ENCODE measurements at regions not wholly inside any gene's neighbourhood (a gene's known extent, or its start where the extent isn't known, plus 50 kb on each side); places are given as distances from the start of the nearest gene placed in this dataset.

- H3K9me3 ChIP-seq: no peaks in the 10 kb centered on the region
- intact Hi-C loops (cut with DNase I; ENCODE audit: low total_unique reads): no loop called here
- H3K4me3 ChIP-seq: no peak overlapping the region
- peaks cover 0 to 10% (median 0%) of the 10 kb centered on the region in 7 donors for H3K27me3 ChIP-seq (replicated peaks in 1 of 7)
- H3K4me1 ChIP-seq: peaks cover 0 to 7% (median 0%) of the 10 kb centered on the region in 6 donors
- no peaks in the 10 kb centered on the region for H3K36me3 ChIP-seq
- no peak for DNase-seq
- no peak overlapping the region for H3K27ac ChIP-seq
- WGBS, 5 donors: 87 to 93% (median 90%) methylated on average over 5 of the region's 5 CpGs
- TF ChIP-seq POLR2A (IDR thresholded peaks at IDR 0.05) (no peak), POLR2AphosphoS5 (IDR thresholded peaks at IDR 0.05) (no peak)
- TF ChIP-seq, protein P1, sequence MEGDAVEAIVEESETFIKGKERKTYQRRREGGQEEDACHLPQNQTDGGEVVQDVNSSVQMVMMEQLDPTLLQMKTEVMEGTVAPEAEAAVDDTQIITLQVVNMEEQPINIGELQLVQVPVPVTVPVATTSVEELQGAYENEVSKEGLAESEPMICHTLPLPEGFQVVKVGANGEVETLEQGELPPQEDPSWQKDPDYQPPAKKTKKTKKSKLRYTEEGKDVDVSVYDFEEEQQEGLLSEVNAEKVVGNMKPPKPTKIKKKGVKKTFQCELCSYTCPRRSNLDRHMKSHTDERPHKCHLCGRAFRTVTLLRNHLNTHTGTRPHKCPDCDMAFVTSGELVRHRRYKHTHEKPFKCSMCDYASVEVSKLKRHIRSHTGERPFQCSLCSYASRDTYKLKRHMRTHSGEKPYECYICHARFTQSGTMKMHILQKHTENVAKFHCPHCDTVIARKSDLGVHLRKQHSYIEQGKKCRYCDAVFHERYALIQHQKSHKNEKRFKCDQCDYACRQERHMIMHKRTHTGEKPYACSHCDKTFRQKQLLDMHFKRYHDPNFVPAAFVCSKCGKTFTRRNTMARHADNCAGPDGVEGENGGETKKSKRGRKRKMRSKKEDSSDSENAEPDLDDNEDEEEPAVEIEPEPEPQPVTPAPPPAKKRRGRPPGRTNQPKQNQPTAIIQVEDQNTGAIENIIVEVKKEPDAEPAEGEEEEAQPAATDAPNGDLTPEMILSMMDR (IDR thresholded peaks at IDR 0.05 in 8 of 11, conservative IDR thresholded peaks at IDR 0.05 in 3 of 11): no peak
Measured at GRCh38 chr12:126999352-126999751, 1267.6 kb upstream of the TMEM132C start.

GRCh38 chr12:127005406-127005805, 1261.6 kb upstream of the TMEM132C start:
- Histone ChIP-seq H3K27ac (no peak overlapping the region), H3K4me3 (no peak overlapping the region), H3K36me3 (no peaks in the 10 kb centered on the region), H3K4me1 (no peaks in the 10 kb centered on the region), H3K27me3 (replicated peaks in 1 of 7) (peaks cover 0 to 4% (median 0%) of the 10 kb centered on the region in 7 donors), H3K9me3 (no peaks in the 10 kb centered on the region)
- no peak for TF ChIP-seq POLR2A (IDR thresholded peaks at IDR 0.05)
- TF ChIP-seq, protein P1 (IDR thresholded peaks at IDR 0.05 in 8 of 11, conservative IDR thresholded peaks at IDR 0.05 in 3 of 11): no peak
- no peak for TF ChIP-seq POLR2AphosphoS5 (IDR thresholded peaks at IDR 0.05)
- WGBS, 5 donors: 73 to 93% (median 89%) methylated on average over 3 of the region's 3 CpGs
- intact Hi-C loops (cut with DNase I; ENCODE audit: low total_unique reads): no loop called here
- no peak for DNase-seq

DNA sequence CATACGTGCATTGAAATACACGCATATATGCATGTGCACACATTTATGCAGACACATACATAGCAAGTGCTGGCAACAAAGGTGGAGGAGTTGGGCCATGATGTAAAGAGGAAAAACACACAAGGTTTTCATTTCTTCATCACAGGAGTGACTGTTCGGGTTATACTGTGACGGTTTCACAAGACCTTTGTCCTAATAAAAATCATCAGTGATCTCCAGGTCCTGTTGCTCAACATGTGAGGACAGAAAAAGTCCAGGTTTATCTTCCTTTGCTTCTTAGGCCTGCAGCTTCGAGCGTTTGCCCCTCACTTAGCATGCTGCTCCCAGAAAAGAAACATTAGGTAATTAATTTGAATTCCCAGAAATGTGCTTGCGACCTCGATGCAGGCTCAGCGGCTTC, 1260.0 kb upstream of the TMEM132C start:
- H3K36me3 ChIP-seq: no peaks in the 10 kb centered on the region
- H3K27me3 ChIP-seq (replicated peaks in 1 of 7): peaks cover 0 to 4% (median 0%) of the 10 kb centered on the region in 7 donors
- DNase-seq: no peak
- no peak overlapping the region for H3K27ac ChIP-seq
- WGBS, 5 donors: 76 to 90% (median 85%) methylated on average over 9 of the region's 9 CpGs
- H3K4me1 ChIP-seq: no peaks in the 10 kb centered on the region
- no peaks in the 10 kb centered on the region for H3K9me3 ChIP-seq
- H3K4me3 ChIP-seq: no peak overlapping the region
- TF ChIP-seq POLR2AphosphoS5 (IDR thresholded peaks at IDR 0.05) (no peak), POLR2A (IDR thresholded peaks at IDR 0.05) (no peak)
- TF ChIP-seq, protein P1 (IDR thresholded peaks at IDR 0.05 in 8 of 11, conservative IDR thresholded peaks at IDR 0.05 in 3 of 11): no peak
- intact Hi-C loops (cut with DNase I; ENCODE audit: low total_unique reads): no loop called here

DNA sequence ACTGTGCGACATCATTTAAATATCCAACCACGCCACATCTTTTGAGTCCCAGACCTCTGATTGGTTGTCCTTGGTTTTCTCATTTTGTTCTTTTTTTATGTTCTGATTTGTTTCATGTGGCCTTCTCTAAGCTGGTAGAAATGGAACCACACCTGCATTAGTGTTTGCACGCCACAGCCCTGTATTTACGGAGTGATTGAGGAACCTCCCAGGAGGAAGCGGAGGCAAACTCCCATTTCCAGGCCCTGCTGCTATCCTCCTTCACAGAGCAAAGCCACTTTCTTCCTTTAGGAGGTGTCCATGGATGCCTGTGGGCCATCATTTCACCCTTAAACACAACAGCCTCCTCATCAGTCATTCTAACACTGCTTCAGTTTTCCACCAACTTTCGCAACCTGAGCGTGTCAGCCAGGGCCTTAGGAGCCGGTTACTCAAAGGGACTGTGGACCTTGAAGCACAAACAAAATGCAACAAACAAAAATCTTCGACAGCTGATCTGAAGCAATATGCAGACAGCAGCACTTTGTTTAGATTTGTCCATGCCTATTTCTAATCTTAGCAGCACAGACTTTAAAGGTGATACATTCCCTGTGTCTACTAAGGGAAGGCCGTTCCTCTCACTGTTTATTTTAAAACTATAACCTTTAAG, 1258.1 kb upstream of the TMEM132C start:
- 71 to 89% (median 87%) methylated on average over 10 of the region's 10 CpGs for WGBS, 5 donors
- no peak for DNase-seq
- Histone ChIP-seq H3K9me3 (no peaks in the 10 kb centered on the region), H3K27me3 (replicated peaks in 1 of 7) (peaks cover 0 to 4% (median 0%) of the 10 kb centered on the region in 7 donors), H3K4me1 (no peaks in the 10 kb centered on the region), H3K4me3 (no peak overlapping the region), H3K36me3 (no peaks in the 10 kb centered on the region), H3K27ac (no peak overlapping the region)
- TF ChIP-seq, protein P1 (IDR thresholded peaks at IDR 0.05 in 8 of 11, conservative IDR thresholded peaks at IDR 0.05 in 3 of 11): no peak
- TF ChIP-seq POLR2AphosphoS5 (IDR thresholded peaks at IDR 0.05): no peak
- no peak for TF ChIP-seq POLR2A (IDR thresholded peaks at IDR 0.05)
- intact Hi-C loops (cut with DNase I; ENCODE audit: low total_unique reads): no loop called here
